Fibroblast of upper back skin (primary cell): ENCODE measurements at regions not wholly inside any gene's neighbourhood (a gene's known extent, or its start where the extent isn't known, plus 50 kb on each side); places are given as distances from the start of the nearest gene placed in this dataset.

Experiments
- DNase-seq: peaks from one replicate; pipeline ENCODE4 v3.0.0-alpha.2; 2013

DNA sequence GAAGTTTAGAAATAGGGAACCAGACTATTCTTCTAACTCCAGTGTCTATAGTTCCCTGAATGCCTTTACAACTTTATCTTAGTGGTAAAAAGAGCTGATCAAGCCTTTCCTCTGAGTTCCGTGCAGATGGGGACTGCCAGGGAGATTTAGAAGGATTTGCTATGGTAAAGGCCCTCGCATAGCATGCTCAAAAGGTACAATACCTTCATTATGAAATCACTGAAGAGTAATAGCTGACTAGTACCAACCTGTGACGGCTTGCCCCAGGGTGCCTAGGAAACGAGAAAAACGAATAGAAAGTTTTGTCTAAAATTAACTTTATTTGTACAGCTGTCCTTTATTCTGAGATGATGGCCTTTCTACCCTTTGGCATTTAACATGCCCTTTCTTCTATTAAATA is 150.1 kb upstream of the ARHGAP42 start:
- no peak for DNase-seq

DNA sequence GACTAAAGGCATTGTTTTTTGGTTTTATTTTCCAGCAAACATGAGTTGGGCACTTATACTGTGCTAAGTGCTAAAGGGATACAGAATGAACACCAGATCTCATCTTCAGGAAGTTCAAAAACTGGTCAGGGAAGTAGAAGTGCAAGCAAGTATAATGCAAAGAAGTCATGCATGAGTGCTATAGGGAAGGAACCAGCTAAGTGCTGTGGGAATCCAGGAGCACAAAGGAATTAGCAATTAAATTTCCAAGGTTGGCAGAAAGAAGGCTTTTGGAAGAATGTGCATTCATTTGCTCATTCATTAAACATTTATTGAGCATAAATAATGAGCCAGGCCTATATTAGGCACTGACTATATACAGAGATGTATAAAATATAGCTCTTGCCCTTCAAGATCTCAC is 143.7 kb upstream of the ARHGAP42 start:
- DNase-seq, result no peak

DNA sequence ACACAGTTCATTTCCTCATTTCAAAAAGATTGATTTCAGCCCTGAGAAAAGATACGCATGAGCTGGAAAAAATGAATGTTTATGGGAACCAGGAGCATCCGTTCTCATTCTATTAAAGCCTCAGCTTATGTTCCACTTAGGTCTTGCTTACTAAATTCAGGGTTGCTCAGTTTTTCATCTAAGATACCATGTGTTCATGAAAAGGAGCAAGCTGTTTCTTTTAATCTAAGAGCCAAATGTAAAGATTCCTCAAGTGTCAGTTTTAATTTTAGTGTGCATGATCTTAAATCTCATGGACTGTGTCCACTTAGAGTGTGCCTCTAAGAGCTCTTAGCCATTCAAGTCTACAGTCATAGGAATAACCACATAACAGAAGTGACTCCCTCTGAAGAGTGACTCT is 141.5 kb upstream of the ARHGAP42 start:
- no peak for DNase-seq

DNA sequence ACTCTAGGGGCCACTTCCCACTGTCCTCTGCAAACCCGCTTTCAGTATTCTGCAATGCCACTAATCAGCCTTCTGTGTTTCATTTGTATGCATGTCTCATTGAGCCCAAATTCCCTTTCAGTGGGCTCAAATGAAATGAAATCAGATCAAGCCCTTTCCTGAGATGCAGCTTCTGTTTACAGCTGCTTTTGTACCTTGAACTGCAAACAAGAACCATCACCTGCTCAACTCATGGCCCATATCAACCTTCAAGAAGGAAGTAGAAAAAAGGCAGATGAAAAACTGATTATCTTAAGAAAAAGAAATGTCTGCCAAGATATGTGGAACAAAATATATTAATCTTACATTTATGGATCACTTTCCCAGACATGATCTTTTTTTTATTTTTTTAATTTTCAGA is 141.1 kb upstream of the ARHGAP42 start:
- DNase-seq, result no peak

DNA sequence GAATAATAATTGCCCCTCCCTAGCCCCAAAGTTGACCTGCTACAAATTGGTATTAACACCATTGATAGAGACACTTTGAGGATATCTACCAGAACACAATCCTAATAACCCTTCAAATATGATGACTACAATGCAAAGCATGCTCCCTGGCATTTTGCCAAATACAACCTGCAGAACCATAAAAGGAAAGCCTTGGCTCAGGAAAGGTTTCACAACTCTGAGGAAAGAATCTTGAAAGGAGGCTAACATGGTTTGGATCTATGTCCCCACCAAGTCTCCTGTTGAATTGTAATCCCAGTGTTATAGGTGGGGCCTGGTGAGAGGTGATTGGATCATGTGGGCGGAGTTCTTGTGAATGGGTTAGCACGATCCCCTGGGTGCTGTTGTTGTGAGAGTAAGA is 140.4 kb upstream of the ARHGAP42 start:
- DNase-seq, result peak; percentile 59

DNA sequence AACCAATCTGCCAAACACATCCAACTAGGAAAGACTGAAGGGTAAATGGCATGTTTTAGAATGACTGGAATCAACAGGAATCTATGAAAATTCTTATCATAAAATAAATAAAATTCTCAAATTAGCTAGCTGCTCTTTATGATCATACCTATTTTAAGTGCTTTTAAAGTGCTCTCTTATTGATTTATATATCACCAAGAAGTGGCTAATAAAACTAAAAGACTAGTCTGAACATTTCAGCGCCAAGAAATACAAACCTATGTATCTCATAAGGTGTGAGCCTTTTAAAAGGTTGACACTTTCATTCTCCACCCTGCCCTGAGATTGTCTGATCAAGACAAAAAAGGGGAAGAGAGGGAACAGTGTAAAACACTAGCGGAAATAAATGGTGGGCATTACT is 136.8 kb upstream of the ARHGAP42 start:
- no peak for DNase-seq

DNA sequence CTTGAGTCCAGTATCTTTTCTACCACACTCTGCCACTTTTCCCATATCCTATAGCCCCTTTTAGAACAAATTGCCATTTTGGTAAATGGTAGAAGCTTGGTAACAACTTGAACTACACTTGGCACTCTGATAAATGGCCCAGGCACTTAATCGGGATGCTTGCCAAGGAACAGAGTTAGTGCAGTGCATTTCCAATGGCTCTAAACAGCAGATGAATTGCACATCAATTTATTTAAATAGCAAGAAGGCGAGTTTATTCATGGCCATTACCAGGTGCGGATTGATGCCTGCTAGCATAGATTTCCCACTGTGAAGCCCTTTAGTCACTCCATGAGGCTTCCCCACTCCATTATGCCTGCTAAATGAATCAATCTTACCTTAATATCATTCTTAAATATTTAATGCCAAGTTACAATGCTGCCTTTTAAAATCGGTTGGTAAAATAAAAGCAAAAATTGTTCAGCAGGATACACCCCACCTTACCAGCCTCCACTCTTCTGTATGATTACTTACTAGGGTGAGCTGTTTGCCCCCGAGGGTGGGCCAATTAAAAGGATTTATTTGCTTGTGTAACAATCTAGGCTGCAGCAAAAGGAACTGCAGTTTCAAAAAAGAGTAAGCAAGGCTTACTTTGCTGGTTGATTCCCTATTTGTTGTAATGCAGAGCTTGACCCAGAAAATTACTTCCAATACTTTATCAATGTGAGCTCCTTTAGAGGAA is 136.0 kb upstream of the ARHGAP42 start:
- no peak for DNase-seq

DNA sequence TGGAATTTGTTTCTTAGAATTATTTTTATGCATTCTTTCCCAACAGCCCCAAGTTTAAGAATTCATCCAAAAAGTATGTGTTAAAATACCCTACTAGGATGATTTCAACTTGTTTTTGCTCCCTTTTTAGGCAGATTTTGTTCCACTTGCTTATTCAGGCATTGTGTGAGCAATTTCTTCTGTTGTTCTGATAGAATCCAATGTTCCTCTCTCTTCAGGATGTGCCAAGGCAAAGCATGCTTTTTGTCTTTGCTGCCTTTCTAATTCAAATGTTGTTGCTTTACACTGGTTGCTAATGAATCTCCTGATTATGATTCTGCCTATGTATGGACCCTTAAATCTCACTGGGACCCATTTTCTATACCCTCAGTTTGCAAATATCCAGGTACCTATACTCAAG is 131.2 kb upstream of the ARHGAP42 start:
- DNase-seq, result no peak

DNA sequence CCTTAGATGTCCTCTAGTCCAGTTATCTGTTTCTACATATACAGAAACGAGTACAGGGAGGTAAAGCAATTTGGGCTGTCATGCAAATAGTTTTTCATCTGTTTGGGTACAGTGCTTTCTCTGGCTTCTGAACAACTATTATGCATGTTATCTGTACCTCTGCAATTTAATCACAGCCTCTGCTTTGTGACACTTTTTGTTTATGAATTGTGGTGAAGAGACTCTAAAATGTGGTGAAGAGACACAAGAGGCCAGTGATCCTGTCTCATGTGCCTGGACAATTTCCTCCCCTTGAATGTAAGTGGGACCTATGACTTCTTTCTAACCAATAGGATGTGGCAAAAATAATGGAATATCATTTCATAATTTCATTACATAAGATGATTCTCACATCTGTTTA is 130.3 kb upstream of the ARHGAP42 start:
- DNase-seq, result no peak

DNA sequence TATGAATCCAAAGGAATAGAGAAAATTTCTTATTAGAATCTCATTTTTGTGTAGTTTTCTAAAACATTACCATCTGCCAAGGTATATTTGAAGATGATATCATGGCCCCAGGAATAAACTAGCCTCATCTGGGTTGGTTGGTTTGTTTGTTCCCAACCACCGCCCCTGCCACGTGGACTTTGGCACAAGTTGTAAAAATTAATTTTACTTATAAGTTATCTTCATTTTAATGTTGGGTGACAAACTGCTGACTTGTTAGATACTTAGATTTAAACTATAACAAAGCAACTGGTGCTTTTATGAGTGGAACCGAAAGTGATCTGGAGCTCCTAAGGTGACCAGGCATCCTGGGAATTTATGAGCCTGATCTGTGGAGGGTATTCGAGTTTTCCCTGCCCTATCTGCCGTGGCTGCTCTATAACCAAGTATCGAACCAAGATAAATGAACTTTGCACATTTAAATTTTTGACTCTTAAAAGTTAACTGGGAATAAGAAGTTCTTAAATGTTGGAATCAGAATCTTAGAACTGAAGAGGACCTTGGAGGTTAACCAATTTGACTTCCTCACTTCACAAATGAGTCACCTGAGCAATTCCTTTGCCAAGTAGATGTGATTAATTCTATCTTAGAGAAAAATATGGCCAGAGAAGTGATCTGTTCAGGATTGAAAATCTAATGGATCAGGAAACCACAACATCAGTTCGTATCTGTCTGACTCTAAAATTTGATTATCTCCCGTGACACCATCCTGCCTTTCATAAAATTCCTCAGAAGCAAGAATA is 129.1 kb upstream of the ARHGAP42 start:
- DNase-seq, result peak; percentile 65

DNA sequence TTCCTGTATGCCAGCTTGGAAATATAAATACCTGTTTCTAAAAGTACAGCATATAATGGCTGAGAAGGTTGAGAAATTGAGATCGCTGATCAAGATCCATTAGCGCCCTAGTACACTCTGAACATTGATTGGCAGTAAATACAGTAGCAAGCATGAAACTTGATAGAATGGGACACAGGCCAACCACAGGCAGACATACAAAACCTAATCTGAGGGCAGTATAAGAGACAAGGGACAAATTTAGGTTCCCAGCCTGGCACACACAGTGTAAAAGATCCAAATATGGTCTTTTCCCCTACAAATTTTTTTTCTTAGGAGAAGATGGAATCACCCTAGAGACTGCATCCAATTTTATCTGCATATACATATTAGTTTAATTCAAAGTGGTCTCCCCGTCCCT is 126.5 kb upstream of the ARHGAP42 start:
- no peak for DNase-seq

GRCh38 chr11:100561323-100561722 is 125.8 kb upstream of the ARHGAP42 start:
- DNase-seq, result no peak

GRCh38 chr11:100562128-100562527 is 125.0 kb upstream of the ARHGAP42 start:
- DNase-seq, result peak; percentile 91

- DNase-seq, result peak; percentile 68
Observed at GRCh38 chr11:100563541-100564280, 123.4 kb upstream of the ARHGAP42 start.

DNA sequence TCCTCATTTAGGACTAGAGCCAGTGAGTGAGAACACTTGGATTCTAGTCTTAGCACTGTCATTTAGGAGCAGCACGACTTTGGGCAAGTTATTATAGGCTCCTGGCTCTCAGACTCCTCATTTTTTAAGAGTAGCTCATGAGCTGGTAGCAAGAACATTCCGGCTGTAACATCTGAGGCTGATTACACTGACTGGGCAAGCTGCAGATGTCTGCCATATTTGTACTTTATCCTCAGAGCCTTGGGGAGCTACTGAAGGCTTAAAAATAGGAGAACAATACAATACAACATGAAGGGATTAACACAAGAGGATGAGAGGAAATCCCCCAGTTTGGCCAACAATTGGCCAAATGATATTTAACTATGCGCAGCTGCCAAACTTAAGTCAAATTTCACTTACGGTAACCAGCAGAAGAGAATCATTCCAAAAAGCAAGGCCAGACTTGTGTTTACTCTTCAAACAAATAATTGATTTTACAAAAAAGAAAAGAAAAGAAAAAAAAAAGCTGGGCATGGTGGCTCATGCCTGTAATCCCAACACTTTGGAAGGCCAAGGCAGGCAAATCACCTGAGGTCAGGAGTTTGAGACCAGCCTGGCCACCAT is 113.1 kb upstream of the ARHGAP42 start:
- peak; percentile 36 for DNase-seq

- DNase-seq, result peak; percentile 42
Observed at GRCh38 chr11:100574894-100575769, 112.0 kb upstream of the ARHGAP42 start.

DNA sequence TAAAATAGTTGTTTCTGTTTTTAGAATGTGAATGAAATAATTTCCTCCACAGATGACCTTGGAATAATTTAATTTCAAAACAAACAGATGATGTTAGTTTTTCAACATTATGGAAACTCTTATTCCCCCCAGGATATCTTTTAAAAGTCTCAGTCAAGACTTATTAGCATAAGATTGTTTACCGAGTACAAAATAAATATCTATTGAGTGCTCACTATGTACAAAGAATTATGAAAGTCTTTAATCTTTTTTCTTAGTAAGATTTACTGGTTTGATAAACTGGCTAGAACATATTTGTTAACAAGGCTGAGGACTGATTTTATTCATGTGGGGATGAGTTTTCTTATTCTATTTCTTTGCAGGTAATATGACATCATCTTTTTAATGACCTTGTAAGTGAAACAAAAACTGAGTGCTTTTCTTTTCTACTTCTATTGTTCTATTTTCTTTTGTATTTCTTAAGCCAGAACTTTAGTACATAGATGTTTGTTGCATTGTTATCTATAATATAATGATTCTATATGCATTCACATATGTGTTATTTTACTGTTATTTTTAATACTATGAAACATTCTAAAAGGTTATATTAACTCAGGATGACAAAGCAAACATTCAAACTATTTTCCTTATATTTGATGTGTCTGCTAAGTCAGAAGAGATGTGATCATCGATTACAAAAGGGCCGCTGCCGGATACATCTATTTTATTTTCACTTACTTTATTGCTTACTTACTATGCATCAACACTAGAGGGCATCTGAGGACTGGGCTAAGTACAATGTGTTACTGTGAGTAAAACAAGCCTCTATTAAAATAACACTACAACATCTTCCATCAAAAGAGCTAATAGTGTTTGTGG is 111.0 kb upstream of the ARHGAP42 start:
- peak; percentile 66 for DNase-seq

GRCh38 chr11:100576718-100577021 is 110.4 kb upstream of the ARHGAP42 start:
- no peak for DNase-seq

DNA sequence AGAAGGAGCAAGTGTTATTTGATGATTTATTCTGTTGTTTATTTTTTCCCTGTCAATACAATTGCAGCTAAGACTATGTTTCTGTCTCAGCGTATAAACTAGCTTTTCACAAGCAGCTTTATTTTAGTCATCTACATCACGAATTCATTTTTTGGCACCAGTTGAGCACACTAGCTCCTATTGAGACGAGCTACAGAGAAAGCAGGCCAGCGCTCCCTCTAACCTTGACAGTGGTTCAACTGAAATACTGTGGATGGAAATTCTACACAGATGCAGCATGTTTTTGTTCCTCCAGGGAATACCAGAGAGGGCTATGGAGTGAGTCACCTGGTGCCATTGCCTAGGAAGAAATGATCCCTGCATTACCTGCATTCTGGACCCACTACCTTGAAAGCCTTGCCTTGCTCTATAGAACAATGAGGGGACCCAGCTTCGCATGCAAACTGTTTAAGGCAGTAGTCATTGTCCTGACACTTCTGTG is 108.2 kb upstream of the ARHGAP42 start:
- peak; percentile 64 for DNase-seq

GRCh38 chr11:100581318-100581717 is 105.8 kb upstream of the ARHGAP42 start:
- DNase-seq, result no peak
